ENCODE measurements at regions not wholly inside any gene's neighbourhood (a gene's known extent, or its start where the extent isn't known, plus 50 kb on each side); places are given as distances from the start of the nearest gene placed in this dataset.

DNA sequence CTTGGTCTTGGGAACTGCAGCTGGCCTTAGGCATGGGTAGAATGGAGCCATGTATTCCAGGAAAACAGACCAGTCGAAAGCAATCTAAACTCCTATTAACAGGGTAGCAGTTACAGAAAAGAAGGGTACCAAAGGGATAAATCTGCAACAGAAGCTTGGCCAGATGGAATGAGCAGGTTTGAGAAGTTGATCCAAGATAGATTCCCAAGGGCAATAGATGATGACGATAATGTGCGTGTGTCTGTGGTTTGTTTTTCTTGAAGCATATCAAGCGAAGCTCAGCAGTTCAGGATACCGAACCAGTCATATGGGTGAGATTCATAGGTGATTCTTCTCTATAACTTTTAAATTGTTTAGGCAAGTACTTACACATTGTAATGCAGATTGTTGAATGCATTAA is 203.8 kb upstream of the SEMA6D start:
- H3K4me3 ChIP-seq (replicated peaks; ENCODE audit: low read depth, low read length) = no peak overlapping the region
- DNase-seq (ENCODE audit: extremely low read depth, low read depth) = no peak
- TF ChIP-seq, protein P1, sequence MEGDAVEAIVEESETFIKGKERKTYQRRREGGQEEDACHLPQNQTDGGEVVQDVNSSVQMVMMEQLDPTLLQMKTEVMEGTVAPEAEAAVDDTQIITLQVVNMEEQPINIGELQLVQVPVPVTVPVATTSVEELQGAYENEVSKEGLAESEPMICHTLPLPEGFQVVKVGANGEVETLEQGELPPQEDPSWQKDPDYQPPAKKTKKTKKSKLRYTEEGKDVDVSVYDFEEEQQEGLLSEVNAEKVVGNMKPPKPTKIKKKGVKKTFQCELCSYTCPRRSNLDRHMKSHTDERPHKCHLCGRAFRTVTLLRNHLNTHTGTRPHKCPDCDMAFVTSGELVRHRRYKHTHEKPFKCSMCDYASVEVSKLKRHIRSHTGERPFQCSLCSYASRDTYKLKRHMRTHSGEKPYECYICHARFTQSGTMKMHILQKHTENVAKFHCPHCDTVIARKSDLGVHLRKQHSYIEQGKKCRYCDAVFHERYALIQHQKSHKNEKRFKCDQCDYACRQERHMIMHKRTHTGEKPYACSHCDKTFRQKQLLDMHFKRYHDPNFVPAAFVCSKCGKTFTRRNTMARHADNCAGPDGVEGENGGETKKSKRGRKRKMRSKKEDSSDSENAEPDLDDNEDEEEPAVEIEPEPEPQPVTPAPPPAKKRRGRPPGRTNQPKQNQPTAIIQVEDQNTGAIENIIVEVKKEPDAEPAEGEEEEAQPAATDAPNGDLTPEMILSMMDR (IDR thresholded peaks at IDR 0.05; ENCODE audit: low read depth, low read length, missing control alignments) = no peak

DNA sequence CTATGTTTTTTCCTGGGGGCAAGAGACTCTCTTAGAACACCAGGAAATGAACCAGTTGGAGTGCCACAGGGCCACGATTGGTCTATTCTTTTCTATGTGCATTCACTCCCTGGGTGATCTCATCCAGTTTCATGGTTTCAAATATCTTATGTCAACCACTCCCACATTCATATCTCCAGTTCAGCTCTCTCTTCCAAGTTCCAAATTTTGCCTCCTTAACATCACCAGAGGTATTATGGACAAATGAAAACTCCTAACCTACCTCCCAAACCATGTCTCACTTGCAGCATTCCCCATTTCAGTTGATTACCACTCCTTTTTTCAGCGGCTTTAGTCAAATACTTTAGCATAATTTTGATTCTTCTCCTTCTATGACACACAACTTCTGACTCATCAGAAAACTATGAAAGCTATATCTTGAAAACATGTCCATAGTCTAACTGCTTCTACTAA is 203.1 kb upstream of the SEMA6D start:
- TF ChIP-seq, protein P1 (IDR thresholded peaks at IDR 0.05; ENCODE audit: low read depth, low read length, missing control alignments) = no peak
- no peak for DNase-seq (ENCODE audit: extremely low read depth, low read depth)
- H3K4me3 ChIP-seq (replicated peaks; ENCODE audit: low read depth, low read length) = no peak overlapping the region

DNA sequence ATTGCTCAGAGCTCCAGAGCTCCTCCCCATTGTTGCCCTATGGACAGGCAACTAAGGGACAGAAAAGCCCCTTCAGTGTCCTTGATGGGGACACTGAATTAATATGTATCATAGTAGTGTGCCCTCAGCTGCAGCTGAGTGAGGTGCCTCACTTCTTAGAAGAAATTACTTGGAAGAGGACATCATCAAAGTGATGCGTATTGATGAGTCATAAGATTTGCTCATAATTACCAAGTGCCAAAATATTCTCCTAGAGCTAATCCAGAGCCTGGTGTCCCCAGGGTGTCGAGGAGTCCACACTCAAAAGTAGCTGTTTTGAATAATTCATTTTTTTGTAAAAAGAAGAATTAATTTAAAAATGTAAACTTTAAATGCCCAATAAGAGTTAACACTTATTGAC is 200.7 kb upstream of the SEMA6D start:
- no peak for DNase-seq (ENCODE audit: extremely low read depth, low read depth)
- H3K4me3 ChIP-seq (replicated peaks; ENCODE audit: low read depth, low read length) = no peak overlapping the region
- TF ChIP-seq, protein P1 (IDR thresholded peaks at IDR 0.05; ENCODE audit: low read depth, low read length, missing control alignments) = no peak

DNA sequence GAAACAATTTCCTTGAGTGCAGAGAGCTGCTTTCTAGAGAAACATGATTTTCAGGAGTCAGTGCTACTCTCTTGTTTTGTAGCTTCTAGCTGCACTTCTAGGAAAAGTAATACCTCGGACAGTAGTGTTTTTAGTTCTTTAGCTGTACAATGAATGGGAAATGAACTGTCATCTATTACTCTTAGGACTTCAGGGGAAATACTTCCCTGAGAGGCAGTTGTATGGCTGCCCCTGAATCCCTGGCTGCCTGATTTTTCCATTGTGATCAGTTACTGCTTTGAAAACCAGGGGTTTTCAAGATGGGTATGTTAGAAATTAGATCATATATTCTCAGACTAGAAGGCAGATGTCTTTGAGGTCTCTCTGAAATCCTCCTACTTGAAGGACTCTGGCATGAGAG is 200.3 kb upstream of the SEMA6D start:
- TF ChIP-seq, protein P1 (IDR thresholded peaks at IDR 0.05; ENCODE audit: low read depth, low read length, missing control alignments) = no peak
- DNase-seq (ENCODE audit: extremely low read depth, low read depth) = no peak
- H3K4me3 ChIP-seq (replicated peaks; ENCODE audit: low read depth, low read length) = no peak overlapping the region

DNA sequence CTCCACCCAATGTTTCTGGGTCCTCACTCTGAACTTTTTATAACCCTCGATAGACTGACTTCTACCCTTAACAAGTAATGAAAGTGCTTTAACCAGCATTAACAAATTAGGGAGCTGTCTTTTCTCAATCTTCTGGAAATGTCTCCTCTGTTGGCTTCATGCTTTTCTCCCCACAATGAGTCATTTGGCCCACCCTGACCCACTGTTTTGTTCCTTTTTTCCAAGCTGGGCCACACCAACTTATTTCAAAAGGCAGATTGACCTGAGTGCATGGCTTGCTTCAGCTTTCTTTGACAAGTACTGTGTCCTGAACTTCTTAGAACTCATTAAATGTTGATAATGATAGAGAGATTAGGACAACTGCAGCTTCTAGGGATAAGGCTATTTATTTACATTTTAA is 199.6 kb upstream of the SEMA6D start:
- TF ChIP-seq, protein P1 (IDR thresholded peaks at IDR 0.05; ENCODE audit: low read depth, low read length, missing control alignments) = no peak
- no peak overlapping the region for H3K4me3 ChIP-seq (replicated peaks; ENCODE audit: low read depth, low read length)
- no peak for DNase-seq (ENCODE audit: extremely low read depth, low read depth)

DNA sequence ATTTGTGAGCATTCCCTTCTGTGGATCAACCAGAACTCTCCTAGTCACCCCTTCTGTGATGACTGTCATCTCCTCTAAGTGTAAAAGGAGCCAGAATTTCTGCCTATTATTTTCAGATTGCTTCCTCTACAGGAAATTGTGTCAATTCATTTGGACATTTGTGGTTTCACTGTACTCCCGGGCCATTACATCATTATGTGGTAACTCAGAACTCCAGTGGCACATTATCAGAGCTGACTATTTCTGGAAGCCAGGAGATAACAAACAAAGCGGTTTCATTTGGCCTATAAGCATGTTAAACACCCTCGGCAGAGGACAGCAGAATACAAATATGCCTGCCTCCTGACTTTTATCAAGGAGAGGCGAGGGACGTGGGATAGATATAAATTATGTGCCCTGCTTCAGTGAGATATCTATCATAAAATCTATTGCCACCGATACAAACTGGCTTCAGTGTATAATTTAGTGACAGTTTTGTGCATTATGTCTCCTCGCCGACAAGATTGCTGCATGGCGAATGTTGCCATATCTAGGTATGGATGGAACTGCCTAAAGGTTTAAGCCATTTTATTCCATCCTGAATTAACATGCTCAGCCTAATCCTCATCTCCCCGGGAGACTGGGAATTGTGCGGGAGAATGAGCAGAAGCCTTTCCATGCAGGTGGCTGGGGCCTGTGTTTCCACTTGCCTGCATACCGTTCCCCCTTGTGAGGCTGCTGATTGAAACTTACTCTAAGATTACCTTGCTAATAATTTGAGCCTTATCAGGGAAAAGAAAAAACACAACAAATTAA is 193.4 kb upstream of the SEMA6D start:
- TF ChIP-seq, protein P1 (IDR thresholded peaks at IDR 0.05; ENCODE audit: low read depth, low read length, missing control alignments) = no peak
- H3K4me3 ChIP-seq (replicated peaks; ENCODE audit: low read depth, low read length) = no peak overlapping the region
- no peak for DNase-seq (ENCODE audit: extremely low read depth, low read depth)
